SKM-1 treated with dmso at 0.1 percent for 144 hours (cell line): ENCODE measurements at regions not wholly inside any gene's neighbourhood (a gene's known extent, or its start where the extent isn't known, plus 50 kb on each side); places are given as distances from the start of the nearest gene placed in this dataset.
A peak's percentile ranks its signal among the peaks of the same experiment; 100 is the strongest.
"Not testable (repeated sequence)": the region's sequence is repeated elsewhere in the genome, so short reads cannot be mapped to it uniquely, and the experiment has no call there.

Source experiments
- DNase-seq: peaks from one replicate; lab custom pipeline; 2025; ENCODE audit not compliant: unreplicated experiment; lab: John Stamatoyannopoulos, UW

DNA sequence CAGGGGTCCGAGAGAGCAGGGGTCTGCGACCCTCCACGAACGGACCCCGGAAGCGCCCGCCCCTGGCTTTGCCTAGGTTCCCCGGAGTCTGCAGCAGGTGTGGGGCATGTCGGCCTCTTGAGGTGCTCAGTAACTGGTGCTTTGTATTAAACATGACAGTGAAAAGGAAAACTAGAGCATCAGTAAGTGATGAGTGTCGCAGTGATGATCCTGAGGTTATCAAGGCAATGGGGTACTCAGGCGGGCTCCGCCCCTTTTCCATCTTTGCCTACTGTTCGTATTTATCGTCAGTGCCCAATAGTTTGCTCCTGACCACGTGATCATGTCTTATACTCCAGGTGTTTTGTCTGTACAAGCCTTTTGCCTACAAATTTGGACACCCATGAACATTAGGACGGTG, 262.4 kb downstream of the ZNF37A start:
- DNase-seq: not testable (repeated sequence)

- DNase-seq: not testable (repeated sequence)
Measured at GRCh38 chr10:38362514-38362913, 268.4 kb downstream of the ZNF37A start.

DNA sequence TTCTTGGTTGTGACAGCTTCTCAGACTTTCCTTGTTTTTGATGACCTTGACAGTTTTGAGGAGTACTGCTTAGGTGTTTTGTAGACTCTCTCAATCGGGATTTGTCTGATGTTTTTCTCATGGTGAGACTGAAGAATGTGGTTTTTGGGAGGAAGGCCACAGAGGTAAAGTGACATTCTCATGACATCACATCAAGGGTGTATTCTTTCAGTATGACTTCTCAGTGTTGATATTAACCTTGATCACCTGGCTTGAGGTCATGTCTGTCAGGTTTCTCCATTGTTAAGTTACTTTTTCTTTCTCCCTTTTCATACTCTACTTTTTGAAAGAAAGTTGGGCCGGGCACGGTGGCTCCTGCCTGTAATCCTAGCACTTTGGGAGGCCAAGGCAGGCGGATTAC, 269.9 kb downstream of the ZNF37A start:
- not testable (repeated sequence) for DNase-seq

DNA sequence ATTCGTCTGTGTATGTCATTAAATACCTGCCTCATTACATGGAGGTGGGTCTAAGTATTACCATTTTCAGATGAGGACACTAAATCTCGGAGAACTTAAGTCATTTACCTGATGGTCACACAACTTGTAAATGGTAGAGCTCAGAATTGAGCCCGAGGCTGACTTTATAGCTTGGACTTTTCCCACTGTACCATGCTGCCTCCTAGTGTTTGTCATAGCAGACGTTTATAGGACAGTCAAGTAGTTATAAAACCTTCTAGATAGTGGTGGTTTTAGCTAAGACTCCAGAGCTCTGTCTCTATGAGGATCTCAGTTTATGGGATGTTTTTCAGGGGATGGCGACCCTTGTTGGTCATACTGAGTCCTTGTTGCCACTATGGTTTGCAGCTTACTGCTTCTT, 271.8 kb downstream of the ZNF37A start:
- DNase-seq: not testable (repeated sequence)

- not testable (repeated sequence) for DNase-seq
Measured at GRCh38 chr10:38383800-38384199, 289.7 kb downstream of the ZNF37A start.

- not testable (repeated sequence) for DNase-seq
Measured at GRCh38 chr10:38386869-38387268, 292.7 kb downstream of the ZNF37A start.

GRCh38 chr10:38390725-38391124, 296.6 kb downstream of the ZNF37A start:
- DNase-seq: not testable (repeated sequence)

DNA sequence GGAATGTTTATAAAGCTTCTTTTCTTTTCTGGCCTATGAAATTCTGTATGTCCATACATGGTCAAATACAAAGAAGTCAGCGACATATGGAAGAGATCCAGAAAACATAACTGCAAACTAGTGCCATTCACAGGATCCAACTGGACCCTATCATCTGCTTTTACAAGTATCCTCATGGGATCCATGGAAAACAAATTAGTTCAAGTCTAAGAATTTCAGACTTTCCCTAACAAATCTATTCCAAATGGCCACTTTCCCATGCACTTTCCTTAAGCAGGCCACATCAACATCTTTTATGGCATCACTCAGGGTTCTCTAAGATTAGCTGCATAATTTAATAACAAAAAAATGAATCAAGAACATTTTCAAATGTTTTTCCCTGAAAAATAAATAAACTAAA, 301.3 kb downstream of the ZNF37A start:
- DNase-seq: not testable (repeated sequence)

- DNase-seq: not testable (repeated sequence)
Measured at GRCh38 chr10:38396178-38396954, 302.2 kb downstream of the ZNF37A start.

- DNase-seq: not testable (repeated sequence)
Measured at GRCh38 chr10:38401565-38401964, 307.4 kb downstream of the ZNF37A start.

GRCh38 chr10:38402442-38403346, 308.6 kb downstream of the ZNF37A start:
- DNase-seq: peak; percentile 56

DNA sequence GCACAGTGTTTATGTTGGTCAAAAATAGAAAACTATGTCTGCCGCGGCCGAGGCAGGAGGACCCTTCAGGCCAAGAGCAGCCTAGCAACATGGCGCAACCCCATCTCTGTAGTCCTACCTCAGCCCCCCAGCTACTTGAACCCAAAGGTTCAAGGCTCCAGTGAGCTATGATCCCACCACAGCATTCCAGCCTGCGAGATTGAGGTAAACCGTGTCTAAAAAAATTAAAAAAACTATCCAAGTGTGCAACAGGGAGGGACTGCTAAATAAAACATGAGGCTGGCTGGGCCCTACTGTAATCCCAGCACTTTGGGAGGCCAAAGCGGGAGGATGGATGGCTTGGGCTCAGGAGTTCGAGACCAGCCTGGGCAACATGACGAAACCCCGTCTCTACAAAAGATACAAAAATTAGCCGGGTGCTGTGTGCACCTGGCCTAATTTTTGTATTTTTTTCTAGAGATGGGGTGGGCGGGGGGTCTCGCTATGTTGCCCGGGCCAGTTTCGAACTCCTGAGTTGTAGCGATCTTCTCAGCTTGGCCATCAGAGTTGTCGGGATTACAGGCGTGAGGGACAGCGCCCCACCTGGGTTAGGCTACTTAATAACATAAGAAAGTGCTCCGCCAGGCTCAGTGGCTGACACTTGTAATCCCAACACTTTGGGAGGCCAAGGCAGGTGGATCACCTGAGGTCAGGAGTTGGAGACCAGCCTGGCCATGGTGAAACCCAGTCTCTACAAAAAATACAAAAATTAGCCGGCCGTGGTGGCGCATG, 309.4 kb downstream of the ZNF37A start:
- not testable (repeated sequence) for DNase-seq

DNA sequence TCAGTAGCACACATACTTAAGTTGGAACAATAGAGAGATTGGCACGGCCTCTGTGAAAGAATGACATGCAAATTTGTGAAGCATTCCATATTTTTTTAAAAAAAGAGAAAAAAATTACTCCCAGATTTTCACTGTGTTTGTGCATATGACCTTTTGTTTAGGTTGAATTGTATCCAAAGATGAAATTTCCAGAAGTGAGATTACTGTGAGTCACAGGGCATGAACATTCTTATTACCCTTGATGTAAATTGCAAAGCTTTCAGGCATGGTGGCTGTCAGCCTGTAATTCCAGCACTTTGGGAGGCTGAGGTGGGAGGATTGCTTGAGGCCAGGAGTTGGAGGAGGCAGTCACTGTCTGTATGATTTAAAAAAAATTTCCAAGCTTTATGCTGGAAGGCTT, 329.5 kb downstream of the ZNF37A start:
- DNase-seq: not testable (repeated sequence)

GRCh38 chr10:38430242-38430641, 336.1 kb downstream of the ZNF37A start:
- not testable (repeated sequence) for DNase-seq

DNA sequence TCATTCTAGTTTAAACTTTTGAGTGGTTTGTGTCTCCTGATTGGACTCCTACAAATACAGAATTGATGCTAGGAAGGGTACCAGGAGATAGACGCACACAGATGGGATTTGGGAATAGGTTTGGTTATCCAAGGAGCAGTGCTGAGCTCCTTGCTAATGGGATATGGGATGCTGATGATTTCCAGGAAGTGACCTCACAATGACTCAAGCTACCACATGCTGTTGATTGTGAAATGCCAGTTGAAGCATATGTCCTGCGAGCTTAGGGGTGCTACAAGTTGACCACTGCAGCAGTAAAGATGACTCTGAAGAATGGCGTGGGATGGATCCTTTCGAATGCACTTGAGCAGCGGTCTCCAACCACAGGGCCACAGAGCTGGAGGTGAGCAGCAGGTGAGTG, 343.2 kb downstream of the ZNF37A start:
- not testable (repeated sequence) for DNase-seq

GRCh38 chr10:38448614-38449355, 354.6 kb downstream of the ZNF37A start:
- DNase-seq: not testable (repeated sequence)

DNA sequence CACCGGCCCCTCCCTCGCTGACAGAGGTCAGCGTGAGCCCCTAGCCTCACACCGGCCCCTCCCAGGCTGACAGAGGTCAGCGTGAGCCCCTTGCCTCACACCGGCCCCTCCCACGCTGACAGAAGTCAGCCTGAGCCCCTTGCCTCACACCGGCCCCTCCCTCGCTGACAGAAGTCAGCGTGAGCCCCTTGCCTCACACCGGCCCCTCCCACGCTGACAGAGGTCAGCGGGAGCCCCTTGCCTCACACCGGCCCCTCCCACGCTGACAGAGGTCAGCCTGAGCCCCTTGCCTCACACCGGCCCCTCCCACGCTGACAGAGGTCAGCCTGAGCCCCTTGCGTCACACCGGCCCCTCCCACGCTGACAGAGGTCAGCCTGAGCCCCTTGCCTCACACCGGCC, 355.5 kb downstream of the ZNF37A start:
- DNase-seq: not testable (repeated sequence)

DNA sequence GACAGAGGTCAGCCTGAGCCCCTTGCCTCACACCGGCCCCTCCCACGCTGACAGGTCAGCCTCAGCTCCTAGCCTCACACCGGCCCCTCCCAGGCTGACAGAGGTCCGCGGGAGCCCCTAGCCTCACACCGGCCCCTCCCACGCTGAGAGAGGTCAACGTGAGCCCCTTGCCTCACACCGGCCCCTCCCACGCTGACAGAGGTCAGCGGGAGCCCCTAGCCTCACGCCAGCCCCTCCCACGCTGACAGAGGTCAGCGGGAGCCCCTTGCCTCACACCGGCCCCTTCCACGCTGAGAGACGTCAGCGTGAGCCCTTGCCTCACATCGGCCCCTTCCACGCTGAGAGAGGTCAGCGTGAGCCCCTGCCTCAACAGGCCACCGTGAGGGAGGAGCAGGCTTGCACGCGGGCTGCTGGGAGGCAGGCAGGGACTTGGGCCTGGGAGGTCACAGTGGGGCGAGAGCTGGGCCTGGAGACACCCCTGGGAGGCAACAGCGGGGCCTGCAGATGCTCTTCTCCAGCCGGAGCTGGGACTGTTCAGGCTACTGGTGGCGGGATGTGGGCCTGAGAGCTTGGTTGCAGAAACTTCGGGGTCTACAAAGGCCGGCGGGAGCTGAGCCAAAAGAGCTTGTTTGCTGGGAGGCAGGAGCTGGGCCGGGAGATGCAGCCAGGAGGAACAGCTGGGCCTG, 356.4 kb downstream of the ZNF37A start:
- not testable (repeated sequence) for DNase-seq

- not testable (repeated sequence) for DNase-seq
Measured at GRCh38 chr10:38451306-38451967, 357.3 kb downstream of the ZNF37A start.
